LNCAP (cell line): ENCODE measurements at regions not wholly inside any gene's neighbourhood (a gene's known extent, or its start where the extent isn't known, plus 50 kb on each side); places are given as distances from the start of the nearest gene placed in this dataset.

ENCODE experiments used
- TF ChIP-seq, protein P1 (sequence below): fragments of 450-650 bp; IDR thresholded peaks from 2 replicates; pipeline ENCODE4 v1.5.1; 2017; ENCODE audit warnings: mild to moderate bottlenecking

DNA sequence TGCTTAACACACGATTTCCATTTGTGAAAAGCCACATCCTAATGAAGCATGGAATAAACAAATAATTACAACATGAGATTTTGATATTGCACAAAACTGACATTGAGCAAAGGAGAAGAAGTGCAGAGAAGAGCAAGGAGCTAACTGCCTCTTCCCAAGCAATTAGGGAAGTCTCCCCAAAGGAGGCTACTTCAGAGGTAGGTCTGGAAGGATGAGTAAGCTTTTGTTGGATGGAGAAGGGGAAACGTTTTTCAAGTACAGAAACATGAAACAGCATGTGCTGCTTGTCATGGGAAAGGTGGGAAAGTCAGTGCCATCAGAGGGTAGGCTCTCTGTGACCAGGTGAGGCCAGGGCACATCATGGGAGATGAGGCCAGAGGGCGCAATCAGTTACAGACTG is 132.2 kb upstream of the SESN3 start:
- TF ChIP-seq, protein P1, sequence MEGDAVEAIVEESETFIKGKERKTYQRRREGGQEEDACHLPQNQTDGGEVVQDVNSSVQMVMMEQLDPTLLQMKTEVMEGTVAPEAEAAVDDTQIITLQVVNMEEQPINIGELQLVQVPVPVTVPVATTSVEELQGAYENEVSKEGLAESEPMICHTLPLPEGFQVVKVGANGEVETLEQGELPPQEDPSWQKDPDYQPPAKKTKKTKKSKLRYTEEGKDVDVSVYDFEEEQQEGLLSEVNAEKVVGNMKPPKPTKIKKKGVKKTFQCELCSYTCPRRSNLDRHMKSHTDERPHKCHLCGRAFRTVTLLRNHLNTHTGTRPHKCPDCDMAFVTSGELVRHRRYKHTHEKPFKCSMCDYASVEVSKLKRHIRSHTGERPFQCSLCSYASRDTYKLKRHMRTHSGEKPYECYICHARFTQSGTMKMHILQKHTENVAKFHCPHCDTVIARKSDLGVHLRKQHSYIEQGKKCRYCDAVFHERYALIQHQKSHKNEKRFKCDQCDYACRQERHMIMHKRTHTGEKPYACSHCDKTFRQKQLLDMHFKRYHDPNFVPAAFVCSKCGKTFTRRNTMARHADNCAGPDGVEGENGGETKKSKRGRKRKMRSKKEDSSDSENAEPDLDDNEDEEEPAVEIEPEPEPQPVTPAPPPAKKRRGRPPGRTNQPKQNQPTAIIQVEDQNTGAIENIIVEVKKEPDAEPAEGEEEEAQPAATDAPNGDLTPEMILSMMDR, result no peak

DNA sequence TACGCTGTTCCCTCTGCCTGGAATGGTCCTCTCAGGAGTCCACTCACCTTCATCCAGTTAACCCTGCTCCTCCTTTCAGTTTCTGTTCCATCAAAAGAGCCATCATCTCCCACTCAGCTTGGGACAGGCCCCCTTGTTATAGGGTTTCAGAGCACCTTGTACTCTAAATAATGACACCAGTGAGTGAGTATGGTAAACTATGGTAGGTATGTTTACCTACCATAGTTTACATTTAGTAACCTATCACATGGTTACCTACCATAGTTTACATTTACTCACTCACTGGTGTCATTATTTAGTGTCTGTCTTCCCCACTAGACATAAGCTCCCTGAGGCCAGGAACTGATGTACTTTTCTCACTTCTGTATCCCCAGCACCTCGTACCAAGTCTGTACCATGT is 130.2 kb upstream of the SESN3 start:
- TF ChIP-seq, protein P1, result no peak

DNA sequence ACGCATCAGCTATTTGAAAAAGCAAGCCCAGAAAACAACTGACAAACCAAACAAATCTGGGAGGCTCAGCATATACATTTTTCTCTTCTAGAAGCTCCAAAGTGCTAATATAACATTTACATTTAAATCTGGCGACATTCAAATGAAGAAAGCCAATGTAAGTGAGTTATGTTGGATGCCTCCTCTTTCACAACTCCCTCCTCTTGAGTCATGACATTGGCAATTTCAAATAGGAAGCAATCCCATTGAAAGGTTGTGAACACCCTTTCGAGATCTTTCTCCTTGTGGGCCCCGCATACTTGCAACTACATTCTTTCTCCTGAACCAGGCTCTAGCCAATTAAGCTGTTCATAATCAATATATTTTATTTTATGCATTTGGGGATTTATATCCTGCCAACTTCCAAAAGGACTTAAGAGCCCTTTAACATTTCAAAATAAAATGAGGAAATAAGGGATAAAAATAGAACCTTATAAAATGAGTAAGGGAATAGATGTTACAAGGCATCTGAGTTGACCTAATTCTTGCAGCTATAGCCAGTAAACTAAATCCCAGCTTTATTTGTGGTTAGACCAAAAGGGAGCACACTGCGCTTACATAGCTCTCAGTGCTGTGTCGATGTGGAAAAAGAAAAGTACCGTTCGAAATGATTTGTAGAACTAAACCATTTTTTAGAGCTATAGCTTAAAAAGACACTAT is 129.5 kb upstream of the SESN3 start:
- TF ChIP-seq, protein P1, result no peak

DNA sequence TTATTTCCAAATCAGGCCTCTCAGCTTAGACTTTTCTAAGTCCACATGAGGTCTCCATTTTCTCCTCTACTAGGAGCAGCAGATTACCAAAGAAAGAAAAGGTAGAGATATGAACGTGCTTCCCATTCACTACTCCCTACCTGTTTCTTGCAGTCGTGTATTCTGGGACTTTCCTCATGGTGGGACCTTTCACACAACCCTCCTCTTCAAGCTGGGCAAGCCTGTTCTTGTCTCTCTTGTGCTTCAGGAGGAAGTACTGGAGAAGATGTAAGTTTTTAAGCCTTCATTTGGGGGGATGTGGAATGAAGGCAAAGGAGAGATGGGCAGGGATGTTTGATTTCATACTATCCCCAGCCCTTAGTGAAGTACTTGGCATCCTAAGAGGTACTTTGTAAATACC is 128.8 kb upstream of the SESN3 start:
- TF ChIP-seq, protein P1, result no peak

DNA sequence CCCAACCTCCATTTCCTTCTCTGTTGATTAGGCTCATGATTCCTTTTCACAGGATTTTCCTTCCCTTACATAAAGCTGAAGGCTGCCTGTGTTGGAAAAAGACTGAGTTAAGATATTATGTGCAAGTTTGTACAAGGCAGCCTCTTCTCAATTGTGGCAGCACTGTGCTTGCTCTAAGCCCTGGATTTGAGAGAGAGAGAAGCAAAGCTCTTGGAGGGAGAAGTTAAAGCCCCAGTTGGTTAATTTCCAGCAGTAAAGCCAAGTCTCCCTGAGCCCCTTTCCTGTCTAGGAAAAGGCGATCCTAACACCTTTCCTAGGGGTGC is 128.3 kb upstream of the SESN3 start:
- TF ChIP-seq, protein P1, result no peak

DNA sequence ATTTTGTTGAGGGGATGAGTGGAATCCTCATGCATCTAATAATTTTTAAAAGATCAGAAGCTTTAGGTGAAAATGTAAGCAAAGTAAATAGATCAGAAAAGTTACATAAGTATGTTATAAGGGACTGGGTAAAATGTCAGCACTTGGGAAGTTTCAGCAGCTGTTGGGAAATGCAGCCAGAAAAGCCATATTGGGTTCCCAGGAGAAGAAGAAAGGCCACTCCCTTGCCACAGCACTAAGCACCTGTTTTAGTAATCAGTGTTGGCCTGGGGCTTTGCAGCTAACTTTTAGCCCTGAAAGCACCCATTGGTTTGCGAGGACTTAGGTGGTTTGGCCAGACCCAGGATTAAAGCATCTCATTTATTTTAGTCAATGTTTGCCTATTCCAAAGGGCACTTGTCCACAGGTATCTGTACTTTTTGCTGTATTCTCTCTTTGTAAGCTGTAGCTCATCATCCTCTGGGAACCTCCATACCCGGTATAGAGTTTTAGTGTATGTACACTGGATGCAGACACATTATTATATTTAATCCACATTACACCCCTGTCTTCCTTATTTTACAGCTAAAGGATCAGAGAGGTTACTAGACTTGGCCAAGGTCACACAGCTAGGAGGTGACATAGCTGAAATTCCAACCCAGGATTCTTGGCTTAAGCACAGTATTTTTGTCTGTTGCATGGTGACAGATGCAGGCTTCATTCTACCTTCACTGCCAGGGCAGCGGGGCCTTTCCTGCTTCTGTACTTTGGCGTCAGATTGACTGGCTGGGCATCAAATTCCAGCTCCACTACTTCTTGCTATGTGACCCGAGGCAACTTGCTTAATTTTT is 127.7 kb upstream of the SESN3 start:
- TF ChIP-seq, protein P1, result no peak

DNA sequence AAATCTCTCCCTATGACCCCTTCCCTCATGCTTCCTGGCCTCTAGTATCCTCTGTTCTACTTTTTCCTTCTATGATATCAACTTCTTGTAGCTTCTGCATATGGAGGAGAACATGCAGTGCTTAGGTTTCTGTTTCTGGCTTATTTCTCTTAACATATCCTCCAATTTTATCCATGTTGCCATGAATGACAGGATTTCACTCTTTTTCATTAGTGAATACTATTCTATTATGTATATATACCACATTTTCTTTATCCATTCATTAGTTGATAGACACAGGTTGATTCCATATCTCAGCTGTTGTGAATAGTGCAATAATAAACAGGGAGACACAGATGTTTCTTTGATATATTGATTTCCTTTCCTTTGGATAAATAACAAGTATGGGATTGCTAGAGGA is 123.3 kb upstream of the SESN3 start:
- TF ChIP-seq, protein P1, result no peak
